Breast epithelium (tissue), 4 donors: ENCODE measurements at regions not wholly inside any gene's neighbourhood (a gene's known extent, or its start where the extent isn't known, plus 50 kb on each side); places are given as distances from the start of the nearest gene placed in this dataset.

Source experiments
- DNase-seq, 2 donors: peaks; one replicate each; pipeline ENCODE4 v3.0.0-alpha.2; 2019; ENCODE audit warnings: low spot score in 2 of 2
- H3K27ac ChIP-seq, 2 donors: fragments of 200-600 bp; sonication (generic) in 1 of 2; one replicate each; pipeline ENCODE4 v1.5.1; 2016 to 2019; ENCODE audit warnings: mild to moderate bottlenecking in 1 of 2
- H3K27me3 ChIP-seq, 2 donors: fragments of 200-600 bp; sonication (generic) in 1 of 2; one replicate each; pipeline versions ENCODE4 v1.5.1 to v1.6.0; 2017 to 2019; ENCODE audit warnings: control low read depth in 1 of 2, mild to moderate bottlenecking in 1 of 2
- H3K36me3 ChIP-seq: fragments of 200-600 bp; one replicate; pipeline ENCODE4 v1.5.1; 2019
- H3K4me1 ChIP-seq, 2 donors: fragments of 200-600 bp; sonication (generic); one replicate each; pipeline ENCODE4 v1.5.1; 2016 to 2019; ENCODE audit warnings: control low read depth in 1 of 2
- H3K4me3 ChIP-seq, 3 donors: fragments of 200-600 bp; sonication (generic); 1 replicate in 2 of 3; 2 replicates in 1 of 3; pipeline ENCODE4 v1.5.1; 2016 to 2019; ENCODE audit warnings: mild to moderate bottlenecking in 3 of 3, moderate library complexity in 2 of 3
- H3K9me3 ChIP-seq, 2 donors: fragments of 200-600 bp; sonication (generic) in 1 of 2; one replicate each; pipeline ENCODE4 v1.5.1; 2016 to 2019; ENCODE audit warnings: control low read depth in 1 of 2
- POLR2A ChIP-seq: fragments of 450-650 bp; IDR thresholded peaks from one replicate; pipeline ENCODE4 v1.6.1; 2016; ENCODE audit warnings: antibody characterized with exemption, mild to moderate bottlenecking, moderate library complexity
- POLR2AphosphoS5 ChIP-seq, 3 donors: sonication (generic); formaldehyde crosslinking; IDR thresholded peaks; one replicate each; pipeline ENCODE4 v1.6.1; 2017; ENCODE audit warnings: antibody characterized with exemption in 3 of 3
- intact Hi-C: fragments of 100-400 bp; cut with DNase I; formaldehyde crosslinking; loops from one replicate; pipeline ENCODE4 v1.15.1; 2023; ENCODE audit warnings: low total_unique reads
- TF ChIP-seq, protein P1 (sequence below), 3 donors: fragments of 450-650 bp; IDR thresholded peaks; one replicate each; pipeline ENCODE4 v1.5.1; 2016 to 2017; ENCODE audit warnings: antibody characterized with exemption in 3 of 3, mild to moderate bottlenecking in 3 of 3, moderate library complexity in 3 of 3

DNA sequence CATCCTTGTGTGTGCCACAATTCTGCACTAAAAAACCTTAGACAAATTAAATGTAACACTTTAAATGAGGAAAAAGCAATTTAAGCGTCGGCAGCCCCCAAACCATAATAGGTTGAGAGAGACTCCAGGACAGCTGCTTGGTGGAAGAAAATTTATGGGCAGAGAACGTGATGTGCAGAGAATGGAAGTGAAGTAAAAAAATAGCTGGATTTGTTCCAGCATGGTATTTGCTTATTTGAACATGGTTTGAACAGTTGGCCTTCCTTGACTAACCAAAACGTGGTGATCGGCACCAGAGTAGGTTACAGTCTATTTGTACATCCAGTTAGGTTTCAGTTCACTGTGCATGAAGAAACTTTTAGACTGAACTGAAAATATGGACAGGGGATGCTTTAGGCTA lies 343.0 kb upstream of the CPEB2 start:
- Histone ChIP-seq H3K36me3 (no peaks in the 10 kb centered on the region), H3K9me3 (no peaks in the 10 kb centered on the region), H3K27me3 (no peaks in the 10 kb centered on the region), H3K4me1 (no peaks in the 10 kb centered on the region), H3K4me3 (no peak overlapping the region), H3K27ac (no peak overlapping the region)
- DNase-seq = no peak
- TF ChIP-seq POLR2AphosphoS5 (IDR thresholded peaks at IDR 0.05) (no peak), POLR2A (no peak)
- TF ChIP-seq, protein P1, sequence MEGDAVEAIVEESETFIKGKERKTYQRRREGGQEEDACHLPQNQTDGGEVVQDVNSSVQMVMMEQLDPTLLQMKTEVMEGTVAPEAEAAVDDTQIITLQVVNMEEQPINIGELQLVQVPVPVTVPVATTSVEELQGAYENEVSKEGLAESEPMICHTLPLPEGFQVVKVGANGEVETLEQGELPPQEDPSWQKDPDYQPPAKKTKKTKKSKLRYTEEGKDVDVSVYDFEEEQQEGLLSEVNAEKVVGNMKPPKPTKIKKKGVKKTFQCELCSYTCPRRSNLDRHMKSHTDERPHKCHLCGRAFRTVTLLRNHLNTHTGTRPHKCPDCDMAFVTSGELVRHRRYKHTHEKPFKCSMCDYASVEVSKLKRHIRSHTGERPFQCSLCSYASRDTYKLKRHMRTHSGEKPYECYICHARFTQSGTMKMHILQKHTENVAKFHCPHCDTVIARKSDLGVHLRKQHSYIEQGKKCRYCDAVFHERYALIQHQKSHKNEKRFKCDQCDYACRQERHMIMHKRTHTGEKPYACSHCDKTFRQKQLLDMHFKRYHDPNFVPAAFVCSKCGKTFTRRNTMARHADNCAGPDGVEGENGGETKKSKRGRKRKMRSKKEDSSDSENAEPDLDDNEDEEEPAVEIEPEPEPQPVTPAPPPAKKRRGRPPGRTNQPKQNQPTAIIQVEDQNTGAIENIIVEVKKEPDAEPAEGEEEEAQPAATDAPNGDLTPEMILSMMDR (IDR thresholded peaks at IDR 0.05) = no peak
- intact Hi-C loops = no loop called here

DNA sequence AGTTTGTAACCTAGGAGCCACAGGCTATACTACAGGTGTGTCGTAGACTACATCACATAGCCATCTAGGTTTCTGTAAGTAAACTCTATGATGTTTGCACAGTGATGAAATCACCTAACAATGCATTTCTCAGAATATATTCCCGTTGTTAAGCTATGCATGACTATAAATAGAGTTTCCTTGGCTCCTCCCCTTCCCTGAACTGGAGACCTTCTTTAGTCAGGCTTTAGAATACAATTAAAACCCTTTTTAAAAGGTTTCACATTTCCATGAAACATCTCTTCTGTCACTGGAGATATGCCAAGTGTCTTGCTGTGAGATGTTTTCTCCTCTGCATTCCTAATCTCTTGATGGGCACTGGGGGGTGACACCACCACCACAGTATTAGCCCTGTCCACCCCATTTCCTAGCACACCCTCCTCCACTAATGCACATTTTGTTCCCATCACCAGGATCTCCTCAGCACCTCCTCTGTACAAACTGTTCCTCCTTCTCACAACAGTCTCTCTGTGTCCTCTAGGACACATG lies 334.6 kb upstream of the CPEB2 start:
- no peaks in the 10 kb centered on the region for H3K36me3 ChIP-seq
- peaks cover 0 to 4% of the 10 kb centered on the region in 2 donors for H3K9me3 ChIP-seq
- H3K27me3 ChIP-seq = no peaks in the 10 kb centered on the region
- DNase-seq = no peak
- no peak for TF ChIP-seq POLR2AphosphoS5 (IDR thresholded peaks at IDR 0.05)
- TF ChIP-seq POLR2A = no peak
- TF ChIP-seq, protein P1 (IDR thresholded peaks at IDR 0.05) = no peak
- H3K4me3 ChIP-seq = no peak overlapping the region
- peak overlapping the region; percentile 21 to 77 for H3K27ac ChIP-seq
- H3K4me1 ChIP-seq = no peaks in the 10 kb centered on the region
- intact Hi-C loops = no loop called here

DNA sequence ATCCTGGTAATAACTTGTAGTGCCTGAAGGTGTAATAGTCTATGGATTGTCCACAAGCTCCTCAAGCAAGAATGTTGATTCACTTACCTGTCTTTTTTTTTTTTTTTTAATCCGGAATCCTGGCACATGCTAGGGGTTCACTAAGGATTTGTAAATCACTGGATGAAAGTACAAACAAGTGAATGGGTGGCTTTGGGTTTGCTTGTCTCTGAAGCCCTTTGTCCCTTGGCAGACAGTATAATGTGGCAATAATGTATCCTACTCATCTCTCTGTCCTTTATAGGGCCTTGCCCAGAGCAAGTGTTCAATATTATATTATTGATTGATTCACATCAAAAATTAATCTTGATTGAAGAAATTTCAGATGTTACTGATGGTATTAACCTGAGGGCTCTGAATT lies 334.0 kb upstream of the CPEB2 start:
- Histone ChIP-seq H3K4me3 (no peak overlapping the region), H3K9me3 (peaks cover 0 to 4% of the 10 kb centered on the region in 2 donors), H3K36me3 (no peaks in the 10 kb centered on the region), H3K4me1 (no peaks in the 10 kb centered on the region), H3K27ac (peak overlapping the region; percentile 21 to 77), H3K27me3 (no peaks in the 10 kb centered on the region)
- no peak for DNase-seq
- TF ChIP-seq POLR2AphosphoS5 (IDR thresholded peaks at IDR 0.05) (no peak), POLR2A (no peak)
- TF ChIP-seq, protein P1 (IDR thresholded peaks at IDR 0.05) = no peak
- intact Hi-C loops = no loop called here

DNA sequence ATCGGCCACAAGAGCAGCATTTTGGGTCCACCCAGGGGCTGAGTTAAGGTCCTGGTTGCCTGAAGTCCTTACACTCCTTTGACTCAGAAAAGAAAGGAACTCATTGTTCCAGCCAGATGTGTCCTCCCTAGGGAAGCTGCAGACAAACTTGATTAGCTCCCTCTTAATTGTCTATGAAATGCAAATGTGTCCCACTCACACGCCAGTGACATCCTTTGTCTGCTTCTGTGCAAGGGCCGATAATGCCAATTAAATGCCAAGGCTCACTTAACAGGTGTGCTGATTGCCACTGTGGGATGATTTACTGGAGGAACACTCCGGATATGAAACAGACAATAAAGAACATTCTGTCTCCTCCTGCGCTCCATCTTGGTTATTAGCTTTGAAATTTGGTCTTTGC lies 332.9 kb upstream of the CPEB2 start:
- intact Hi-C loops = no loop called here
- no peak for TF ChIP-seq POLR2AphosphoS5 (IDR thresholded peaks at IDR 0.05)
- TF ChIP-seq, protein P1 (IDR thresholded peaks at IDR 0.05) = no peak
- TF ChIP-seq POLR2A = no peak
- no peaks in the 10 kb centered on the region for H3K27me3 ChIP-seq

DNA sequence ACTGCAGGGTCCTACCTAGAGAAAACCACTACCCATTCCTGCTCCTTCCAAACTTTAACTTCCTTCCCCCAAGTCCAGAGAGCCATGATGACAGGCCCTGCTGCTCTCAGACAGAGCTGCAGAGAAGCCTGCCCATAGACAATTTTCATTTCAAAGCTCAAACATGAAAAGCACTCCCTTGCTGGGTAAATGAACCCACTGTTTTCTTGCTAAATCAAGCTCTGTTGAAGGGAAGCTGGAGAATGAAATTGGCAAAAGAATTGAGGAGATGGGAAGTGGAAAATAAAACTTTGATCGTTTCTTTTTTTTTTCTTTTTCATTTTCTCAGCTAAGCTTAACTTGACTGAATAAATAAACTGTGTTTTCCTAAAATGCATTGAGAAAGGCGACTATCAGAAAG lies 331.1 kb upstream of the CPEB2 start:
- Histone ChIP-seq H3K4me1 (no peaks in the 10 kb centered on the region), H3K36me3 (no peaks in the 10 kb centered on the region), H3K27me3 (no peaks in the 10 kb centered on the region), H3K27ac (no peak overlapping the region), H3K4me3 (no peak overlapping the region), H3K9me3 (peaks cover 0 to 2% of the 10 kb centered on the region in 2 donors)
- no peak for DNase-seq
- TF ChIP-seq POLR2A (no peak), POLR2AphosphoS5 (IDR thresholded peaks at IDR 0.05) (no peak)
- TF ChIP-seq, protein P1 (IDR thresholded peaks at IDR 0.05) = no peak
- intact Hi-C loops = loop anchor here (2.0 kb wide), 1 partner anchor 58 kb away; no protein-coding TSS in a partner anchor

More for the DNA sequence above, 332.9 kb upstream of the CPEB2 start:
- H3K9me3 ChIP-seq = peaks cover 0 to 4% of the 10 kb centered on the region in 2 donors
- H3K4me3 ChIP-seq = no peak overlapping the region
- no peak for DNase-seq
- no peak overlapping the region for H3K27ac ChIP-seq
- no peaks in the 10 kb centered on the region for H3K36me3 ChIP-seq
- H3K4me1 ChIP-seq = no peaks in the 10 kb centered on the region
